ENCODE measurements at regions not wholly inside any gene's neighbourhood (a gene's known extent, or its start where the extent isn't known, plus 50 kb on each side); places are given as distances from the start of the nearest gene placed in this dataset.

DNA sequence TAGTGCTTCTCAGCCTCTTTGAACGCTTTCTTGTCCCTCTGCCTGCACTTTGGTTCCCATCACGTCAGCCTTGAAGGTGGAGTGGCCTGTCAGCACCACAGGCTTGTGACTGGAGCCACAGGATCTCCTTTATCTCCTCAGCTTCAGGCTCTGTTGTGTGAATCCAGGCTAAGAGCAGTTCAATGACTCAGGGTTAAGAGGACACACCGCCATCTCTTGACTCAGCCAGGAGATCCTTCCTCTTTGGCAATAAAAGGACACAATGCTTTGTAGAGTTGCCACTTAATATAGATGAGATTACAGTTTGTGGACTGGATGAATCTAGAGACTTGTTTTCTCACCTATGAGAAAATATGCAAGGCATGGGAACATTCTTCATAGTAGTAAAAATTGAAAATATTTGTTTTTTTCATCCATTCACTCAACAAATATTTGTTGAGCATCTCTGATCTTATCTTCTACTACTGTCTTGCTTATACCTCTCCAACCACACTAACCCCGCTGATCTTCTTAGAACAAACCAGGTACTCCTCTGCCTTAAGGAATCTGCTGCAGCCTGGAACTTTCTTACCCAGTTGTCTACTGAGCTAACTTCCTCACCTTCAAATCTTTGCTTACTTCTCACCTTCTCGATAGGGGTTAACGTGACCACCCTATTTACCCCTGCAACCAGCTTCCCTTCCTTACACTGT, 62.3 kb downstream of the UCHL1 start:
- DNase-seq (ENCODE audit: low spot score) = no peak

DNA sequence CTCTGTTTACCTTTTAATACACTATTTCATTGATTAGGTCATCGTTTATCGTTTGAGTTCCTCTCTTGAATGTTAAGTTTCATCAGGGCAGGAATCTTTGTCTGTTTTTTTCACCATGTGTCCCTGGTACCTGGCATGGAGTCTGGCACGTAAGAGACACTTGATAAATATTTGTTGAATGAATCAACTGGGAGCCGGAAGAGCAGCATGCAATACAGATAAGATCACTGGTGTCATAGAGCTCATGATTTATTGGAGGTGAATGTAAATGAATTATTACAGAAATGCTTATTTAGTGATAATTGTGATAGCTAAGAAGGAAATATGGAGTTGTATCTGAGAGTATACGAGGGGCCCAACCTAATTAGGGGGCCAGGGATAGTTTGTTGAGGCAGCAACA, 62.8 kb downstream of the UCHL1 start:
- DNase-seq (ENCODE audit: low spot score) = no peak

DNA sequence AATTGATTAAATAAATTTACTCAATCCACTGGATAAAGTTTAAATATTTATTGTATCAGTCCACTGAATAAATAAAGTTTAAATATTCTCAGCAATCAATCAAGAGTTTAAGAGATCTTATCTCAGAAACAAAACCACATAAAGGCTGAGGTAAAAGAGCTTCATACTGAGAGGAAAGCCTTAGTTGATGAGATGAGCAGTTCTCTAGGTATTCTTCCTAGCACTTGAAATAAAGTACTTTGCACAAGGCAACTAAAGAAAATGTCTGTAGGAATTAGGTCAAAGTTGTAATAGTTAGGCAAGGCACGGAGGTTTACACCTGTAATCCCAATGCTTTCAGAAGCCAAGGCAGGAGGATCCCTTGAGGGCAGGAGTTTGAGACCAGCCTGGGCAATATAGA, 63.5 kb downstream of the UCHL1 start:
- DNase-seq (ENCODE audit: low spot score) = no peak

DNA sequence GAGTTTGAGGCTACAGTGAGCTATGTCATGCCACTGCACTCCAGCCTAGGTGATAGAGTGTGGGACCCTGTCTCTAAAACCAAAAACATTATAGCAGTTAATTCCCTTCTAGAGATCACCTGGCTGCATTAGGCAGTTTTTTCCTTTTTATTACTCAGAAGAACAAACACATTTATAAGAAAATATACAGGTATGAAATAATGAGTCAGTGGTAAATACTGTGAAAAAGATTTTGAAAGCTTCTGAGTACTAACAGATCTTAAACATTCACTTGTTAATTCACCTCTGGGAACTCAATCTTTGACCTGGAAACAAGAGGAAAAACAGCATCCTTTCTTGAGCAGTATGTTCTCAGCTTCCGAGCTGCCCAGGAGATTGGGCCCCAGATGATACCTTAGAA, 64.1 kb downstream of the UCHL1 start:
- DNase-seq (ENCODE audit: low spot score) = no peak

DNA sequence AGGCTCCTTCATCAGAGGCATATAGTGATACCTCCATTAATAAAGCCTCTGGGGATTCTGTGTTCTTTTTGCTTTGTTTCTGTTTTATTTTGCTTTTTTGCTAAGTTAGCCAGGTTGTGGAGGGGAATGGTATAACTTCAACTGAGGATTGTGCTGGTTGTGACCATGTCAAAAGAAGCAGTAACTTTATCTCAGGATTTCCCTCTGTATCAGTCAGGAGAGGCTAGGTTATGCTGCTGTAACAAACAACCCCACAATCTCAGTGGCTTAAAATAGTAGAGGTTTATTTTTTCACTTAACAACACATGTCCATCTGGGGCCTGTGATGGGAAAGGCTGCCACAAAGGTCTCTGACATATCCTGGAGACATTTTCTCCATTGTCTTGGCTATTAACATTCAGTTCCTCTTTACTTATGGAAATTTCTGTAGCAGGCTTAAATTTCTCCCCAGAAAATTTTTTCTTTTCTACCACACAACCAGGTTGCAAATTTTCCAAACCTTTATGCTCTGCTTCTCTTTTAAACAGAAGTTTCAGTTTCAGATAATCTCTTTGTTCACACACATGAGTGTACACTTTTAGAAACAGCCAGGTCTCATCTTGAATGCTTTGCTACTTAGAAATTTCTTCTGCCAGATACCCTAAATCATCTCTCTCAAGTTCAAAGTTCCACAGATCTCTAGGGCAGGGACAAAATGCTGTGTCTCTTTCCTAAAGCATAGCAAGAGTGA, 64.7 kb downstream of the UCHL1 start:
- DNase-seq (ENCODE audit: low spot score) = no peak

DNA sequence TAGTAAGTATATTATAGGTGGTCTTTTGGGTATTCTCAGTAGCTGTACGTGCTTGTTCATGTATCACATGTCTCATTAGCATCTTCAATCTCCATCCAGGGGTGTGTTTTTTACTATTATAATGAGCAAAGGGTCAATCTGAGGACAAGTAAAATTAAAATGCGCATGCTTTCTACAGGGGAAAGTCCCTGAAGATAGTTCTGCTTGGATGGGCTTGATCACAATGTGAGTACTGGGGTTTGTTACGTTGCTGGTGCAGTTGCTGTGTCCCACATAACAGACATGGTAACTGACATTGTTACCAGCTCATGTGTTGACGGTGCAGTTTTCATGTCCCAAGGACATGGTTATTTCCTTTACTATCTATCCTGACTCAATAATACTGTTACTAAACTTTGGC, 65.9 kb downstream of the UCHL1 start:
- no peak for DNase-seq (ENCODE audit: low spot score)

DNA sequence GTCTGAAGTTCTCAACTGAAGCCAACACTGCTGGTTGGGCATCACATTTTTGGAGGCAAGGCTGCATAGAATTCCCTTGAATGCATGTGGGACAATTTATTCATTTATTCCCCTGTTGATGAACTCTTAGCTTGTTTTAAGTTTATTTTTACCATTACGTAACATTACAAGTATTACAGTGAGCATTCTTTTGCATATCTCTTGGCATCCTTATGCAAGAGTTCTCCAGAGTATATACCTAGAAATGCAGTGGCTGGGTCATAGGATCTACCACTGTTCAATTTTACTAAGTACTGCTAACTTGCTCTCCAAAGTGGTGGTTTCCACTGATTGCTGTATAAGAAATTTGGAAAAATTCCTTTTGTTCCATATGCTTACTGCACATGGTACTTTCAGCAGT, 66.5 kb downstream of the UCHL1 start:
- DNase-seq (ENCODE audit: low spot score) = no peak

DNA sequence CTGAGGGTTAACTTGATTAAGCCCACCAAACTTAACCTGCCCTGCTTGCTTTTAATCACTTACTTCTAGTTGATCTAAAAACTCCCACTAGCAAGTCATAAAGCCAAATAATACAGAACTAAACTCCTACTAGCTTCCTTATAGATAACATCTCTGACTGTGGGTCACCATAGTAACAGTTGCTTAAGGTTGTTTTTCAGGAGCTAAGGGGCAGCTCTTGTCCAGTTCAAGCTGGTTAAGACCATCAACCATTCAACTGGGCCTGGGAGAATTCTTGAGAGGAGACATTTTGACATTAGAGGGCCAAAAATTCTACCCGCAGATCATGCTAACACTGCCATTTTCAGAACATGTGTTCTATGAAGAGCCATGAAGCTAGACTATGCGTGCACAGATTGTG, 67.0 kb downstream of the UCHL1 start:
- no peak for DNase-seq (ENCODE audit: low spot score)

DNA sequence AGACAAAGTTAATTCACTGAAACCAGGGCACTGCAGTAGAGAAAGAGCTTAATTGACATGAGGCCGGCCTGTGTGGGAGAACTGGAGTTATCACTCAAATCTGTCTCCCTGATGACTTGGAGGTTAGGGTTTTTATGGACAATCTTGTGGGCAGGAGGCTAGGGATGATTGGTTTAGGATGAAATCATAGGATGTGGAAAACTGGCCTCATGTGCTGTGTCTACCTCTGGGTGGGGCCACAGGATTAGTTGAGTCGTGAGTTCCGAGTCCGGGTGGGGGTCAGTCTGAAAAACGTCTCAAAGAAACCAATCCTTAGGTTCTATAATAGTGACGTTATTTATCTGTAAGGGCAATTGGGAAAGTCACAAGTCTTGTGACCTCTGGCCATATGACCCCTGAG, 68.1 kb downstream of the UCHL1 start:
- no peak for DNase-seq (ENCODE audit: low spot score)

DNA sequence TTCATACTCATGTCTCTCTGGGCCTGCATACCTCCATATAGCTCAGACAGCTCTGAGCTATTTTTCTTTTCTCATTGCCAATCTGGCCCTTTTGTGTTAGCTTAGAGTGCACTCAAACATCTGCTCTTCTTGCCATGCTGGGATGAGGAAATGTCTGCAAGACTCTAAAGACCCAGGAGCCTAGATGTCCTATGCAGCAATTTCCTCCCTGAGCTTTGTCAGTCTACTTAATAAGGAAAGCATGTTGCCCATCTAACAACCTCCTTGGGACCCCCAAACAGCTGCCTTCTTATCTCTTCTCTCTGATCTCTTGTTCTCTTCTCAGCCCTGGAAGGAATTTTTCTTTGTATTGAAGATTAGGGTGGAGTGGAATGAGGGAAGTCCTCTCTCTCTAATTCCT, 69.2 kb downstream of the UCHL1 start:
- no peak for DNase-seq (ENCODE audit: low spot score)

DNA sequence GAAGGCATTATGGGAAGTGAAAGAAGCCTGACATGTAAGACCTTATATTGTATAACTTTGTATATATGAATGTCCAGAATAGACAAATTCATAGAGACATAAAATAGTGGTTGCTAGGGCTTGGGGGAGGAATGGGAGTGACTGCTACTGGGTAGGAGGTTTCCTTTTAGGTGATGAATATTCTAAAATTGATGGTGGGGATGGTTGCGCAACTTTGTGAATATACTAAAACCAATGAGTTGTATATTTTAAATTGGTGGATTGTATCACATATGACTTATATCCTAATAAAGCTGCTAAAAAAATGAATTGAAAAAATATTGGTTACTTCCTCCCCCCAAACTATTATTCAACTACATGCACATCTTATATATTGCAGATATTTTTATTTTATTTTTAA, 70.0 kb downstream of the UCHL1 start:
- DNase-seq (ENCODE audit: low spot score) = no peak

DNA sequence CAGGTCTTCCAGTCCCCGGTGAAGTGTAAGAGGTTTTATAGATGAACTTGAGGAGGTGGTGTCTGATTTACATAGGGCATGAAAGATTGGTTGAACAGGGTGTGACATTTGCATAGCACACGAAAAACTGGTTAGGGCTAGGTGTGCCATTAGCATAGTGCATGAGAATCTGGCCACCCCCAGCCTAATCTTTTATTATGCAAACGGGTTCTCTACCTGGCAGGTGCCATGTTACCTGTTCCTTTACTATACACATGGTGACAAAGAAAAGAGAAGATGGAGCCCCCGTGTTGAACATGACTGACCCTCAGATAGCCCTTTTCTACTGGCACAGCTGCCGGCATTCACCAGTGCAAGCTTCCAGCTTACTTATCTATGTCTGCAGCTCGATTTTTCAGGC, 71.0 kb downstream of the UCHL1 start:
- DNase-seq (ENCODE audit: low spot score) = no peak

DNA sequence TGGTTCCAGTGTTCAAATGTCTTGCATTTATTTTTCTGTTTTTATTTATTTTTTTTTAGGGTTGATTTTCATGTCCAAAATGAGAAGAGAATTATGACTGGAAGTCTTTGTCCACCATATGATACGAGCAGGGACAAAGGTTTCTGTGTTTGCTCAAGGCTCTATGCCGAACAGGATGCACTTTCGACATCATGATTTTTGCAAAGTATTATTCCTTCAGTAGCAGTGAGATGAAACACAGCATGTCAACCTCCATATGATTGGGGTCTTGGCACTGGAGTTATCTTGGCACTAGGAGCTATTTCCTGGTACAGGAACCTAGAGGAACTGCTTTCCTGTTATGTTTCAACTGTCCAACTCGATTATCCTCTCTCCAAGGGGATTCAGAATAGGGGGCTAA, 72.6 kb downstream of the UCHL1 start:
- DNase-seq (ENCODE audit: low spot score) = peak; percentile 71

DNA sequence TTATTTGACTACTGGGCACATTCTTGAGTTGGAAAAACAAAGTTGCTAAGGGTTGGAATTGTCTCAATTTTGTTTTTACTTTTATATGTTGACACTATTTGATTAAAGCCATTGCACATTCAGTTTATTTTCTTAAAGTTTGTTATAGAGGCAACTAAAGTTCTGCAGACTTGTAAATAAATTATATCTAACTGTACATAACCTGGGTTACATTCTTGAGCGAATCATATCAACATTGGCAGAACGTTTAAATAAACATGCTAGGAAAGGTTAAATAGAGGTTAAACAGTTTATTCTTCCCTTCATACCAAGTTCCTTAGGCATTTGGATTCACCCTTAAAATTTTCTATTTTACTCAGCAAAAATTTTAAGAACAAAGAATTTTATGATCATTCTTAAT, 74.5 kb downstream of the UCHL1 start:
- DNase-seq (ENCODE audit: low spot score) = no peak

DNA sequence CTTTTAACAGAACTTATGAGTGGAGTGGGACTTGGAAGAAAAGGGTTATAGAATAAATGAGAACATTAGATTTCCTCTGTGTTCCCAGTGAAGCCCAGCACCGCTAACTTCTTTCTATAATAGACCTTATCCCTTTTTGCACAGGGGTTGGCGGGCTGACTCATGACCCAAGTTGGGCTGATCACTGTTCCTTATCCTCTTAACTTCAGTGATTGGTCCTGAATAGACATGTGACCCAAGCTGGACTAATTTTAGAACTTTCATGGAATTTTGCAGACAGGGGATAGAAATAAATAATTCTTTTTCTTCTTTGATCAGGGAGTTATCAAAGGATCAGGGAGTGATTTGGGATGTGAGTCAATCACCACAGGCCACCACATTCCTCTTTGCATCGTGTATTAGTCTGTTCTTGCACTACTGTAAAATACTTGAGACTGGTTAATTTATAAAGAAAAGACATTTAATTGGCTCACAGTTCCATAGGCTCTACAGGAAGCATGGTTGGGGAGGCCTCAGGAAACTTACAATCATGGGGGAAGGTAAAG, 75.9 kb downstream of the UCHL1 start:
- DNase-seq (ENCODE audit: low spot score) = peak; percentile 48

DNA sequence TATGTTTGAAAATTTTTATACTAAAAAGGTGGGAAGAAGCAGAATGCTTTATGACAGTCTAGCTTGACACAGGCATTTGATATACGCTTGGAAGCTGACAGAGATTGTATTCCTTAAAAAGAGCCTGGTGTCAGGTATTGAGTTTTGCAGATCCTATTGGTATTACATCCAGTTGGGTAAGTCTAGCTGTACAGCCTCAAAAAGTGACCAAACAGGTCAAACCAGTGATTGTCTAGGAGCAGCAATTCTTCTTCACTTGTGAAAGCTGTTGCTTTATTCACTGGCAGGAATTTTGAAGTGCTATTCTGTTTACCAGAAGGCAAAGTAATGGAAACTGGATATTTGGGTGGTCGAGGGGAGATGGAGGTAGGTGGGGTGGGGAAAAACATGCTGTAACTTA, 77.5 kb downstream of the UCHL1 start:
- DNase-seq (ENCODE audit: low spot score) = no peak

DNA sequence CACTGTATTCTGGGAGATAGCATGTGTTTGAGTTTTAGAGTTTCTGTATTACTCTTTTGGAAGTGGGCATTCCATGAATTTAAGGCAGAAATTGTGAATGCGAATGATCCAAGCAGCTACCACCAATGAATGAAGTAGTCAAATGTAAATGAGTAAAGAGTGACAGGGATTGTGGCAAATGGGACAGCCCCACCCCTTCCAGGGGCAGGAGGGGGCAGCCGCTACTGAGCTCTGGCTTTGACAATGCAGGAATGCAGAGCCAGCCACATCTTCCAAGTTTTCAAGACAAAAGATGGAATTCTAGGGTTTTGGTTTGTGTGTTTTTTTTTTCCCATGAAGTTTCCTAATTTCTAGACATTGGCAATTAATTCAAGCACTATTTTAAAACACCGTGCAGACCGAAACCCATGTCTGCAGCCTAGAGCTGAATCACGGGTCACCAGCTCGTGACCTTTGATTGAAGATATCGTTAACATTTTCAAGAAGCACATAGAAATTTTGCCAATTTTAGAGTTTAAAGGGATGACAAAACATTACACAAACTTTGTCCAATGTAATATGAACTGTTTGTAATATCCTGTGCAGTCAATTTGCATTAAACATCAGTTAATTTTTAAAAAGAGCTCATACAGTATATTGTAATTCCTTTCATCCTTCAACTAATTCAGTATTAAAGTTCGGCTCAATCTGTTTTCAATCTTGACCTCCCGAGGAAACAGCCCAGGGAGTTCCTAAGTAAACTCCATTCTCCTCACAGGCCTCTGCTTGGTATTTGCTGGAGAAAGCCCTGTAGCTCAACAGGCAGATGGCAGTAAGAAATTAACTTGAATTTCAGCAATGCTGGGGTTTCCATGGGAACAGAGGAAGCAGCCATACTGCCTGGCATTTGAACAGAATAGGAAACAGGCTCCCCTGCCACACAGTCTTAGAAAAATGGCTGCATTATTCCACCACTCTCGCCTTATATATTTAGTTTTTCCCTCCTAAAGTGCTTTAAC, 83.4 kb downstream of the UCHL1 start:
- DNase-seq (ENCODE audit: low spot score) = no peak

DNA sequence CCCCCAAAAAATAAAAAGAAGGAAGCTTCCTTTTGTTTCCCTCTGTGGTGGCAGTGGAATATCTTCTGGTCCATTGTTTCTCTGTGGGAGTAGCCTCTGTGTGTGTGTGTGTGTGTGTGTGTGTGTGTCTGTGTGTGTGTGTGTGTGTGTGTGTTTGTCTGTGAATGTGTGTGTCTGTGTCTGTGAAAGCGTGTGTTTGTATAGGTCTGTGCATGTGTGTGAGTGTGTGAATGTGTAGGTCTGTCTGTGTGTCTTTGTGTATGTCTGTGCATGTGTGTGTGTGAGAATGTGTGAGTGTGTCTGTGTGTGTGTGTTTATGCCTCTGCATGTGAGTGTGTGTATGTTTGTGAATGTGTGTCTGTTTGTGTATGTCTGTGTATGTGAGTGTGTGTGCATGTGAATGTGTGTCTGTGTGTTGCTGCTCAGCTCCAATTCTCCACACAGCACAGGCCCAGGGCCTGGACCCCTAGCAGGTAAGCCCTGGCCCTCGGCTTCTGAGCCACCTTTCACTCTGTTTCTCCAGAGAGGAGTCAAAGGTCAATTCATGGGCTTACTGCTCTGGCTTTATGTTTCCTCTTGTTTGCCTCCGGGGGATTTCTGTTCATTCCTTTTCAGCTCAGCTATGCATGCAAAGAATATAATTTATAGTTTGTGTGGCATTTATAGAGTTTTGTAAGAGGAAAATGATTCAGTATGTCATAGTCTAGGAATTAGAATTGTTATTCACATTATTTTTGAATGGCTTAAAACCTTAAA, 89.8 kb downstream of the UCHL1 start:
- DNase-seq (ENCODE audit: low spot score) = peak; percentile 64

DNA sequence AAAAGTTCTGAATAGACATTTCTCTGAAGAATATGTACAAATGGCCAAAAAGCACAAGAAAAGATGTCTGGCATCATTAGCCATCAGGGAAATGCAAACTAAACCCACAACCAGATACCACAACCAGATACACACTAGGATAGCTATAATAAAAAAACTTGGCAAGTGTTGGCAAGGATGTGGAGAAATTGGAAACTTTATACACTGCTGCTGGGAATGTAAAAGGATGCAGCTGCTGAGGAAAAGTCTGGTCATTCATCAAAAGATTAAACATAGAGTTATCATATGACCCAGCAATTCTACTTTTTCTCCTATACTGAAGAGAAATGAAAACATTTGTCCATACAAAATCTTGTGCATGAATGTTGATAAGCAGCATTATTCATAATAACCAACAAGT, 92.3 kb downstream of the UCHL1 start:
- DNase-seq (ENCODE audit: low spot score) = no peak

DNA sequence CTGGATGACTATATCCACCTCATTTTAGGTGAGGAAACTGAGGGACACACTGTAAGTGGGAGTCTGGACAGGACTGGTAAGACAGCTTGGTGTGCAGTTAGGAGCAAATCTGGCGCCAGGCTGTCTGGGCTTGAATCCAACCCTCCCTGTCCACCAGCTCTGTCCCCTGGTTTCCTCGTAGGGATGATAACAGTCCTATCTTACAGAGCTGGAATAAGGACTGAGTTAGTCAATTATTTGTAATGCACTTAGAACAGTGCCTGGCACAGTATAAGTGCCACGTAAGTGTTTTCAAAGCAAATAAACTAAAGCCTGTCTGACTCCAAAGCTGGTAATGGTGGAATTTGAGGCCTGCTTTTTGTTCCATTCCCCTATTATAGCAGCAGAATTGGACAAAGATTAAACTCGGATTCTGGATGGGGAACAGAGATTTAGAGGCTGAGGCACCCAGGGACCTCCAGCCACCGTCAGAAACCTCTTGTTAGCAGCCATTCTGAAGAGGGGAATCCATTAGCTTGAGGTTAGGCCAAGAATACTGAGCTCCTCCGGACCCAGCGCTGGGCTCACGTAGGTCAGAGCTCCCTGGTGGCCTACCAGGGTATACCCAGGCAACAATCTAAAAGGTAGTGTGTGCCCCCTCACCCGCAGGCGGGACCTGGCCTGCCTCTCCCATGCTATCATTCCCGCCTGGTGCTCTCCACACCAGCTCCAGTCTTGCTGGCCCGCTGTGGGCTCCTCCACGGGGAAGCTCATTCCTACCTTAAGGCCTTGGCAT, 102.1 kb downstream of the UCHL1 start:
- no peak for DNase-seq (ENCODE audit: low spot score)

DNA sequence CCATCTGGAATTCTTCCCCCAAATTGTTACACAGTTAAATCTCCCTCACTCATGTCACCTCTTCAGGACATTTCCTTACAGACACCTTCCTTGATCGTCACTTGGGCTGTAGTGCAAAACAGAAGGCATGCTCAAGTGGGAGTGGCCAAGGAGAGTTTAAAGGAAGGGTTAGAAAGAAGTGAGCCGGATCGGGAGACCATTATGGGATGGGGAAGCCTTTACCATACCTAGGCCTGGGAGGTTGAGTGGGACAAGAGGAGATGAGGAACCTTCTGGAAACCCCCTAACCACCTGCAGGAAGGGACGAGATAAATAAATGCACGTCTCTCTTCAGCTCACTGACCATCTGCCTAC, 102.7 kb downstream of the UCHL1 start:
- no peak for DNase-seq (ENCODE audit: low spot score)
